ENCODE measurements at regions not wholly inside any gene's neighbourhood (a gene's known extent, or its start where the extent isn't known, plus 50 kb on each side); places are given as distances from the start of the nearest gene placed in this dataset.

GRCh38 chr5:60248901-60249300 lies 355.4 kb upstream of the PDE4D start:
- Histone ChIP-seq H3K4me3 (no peak overlapping the region), H3K9ac (ENCODE audit: low read depth in 2 of 2, low read length in 2 of 2) (no peak overlapping the region), H3K36me3 (no peaks in the 10 kb centered on the region), H3K9me3 (no peaks in the 10 kb centered on the region), H3K4me1 (no peaks in the 10 kb centered on the region), H3K27ac (no peak overlapping the region), H3K27me3 (no peaks in the 10 kb centered on the region)
- TF ChIP-seq, protein P1, sequence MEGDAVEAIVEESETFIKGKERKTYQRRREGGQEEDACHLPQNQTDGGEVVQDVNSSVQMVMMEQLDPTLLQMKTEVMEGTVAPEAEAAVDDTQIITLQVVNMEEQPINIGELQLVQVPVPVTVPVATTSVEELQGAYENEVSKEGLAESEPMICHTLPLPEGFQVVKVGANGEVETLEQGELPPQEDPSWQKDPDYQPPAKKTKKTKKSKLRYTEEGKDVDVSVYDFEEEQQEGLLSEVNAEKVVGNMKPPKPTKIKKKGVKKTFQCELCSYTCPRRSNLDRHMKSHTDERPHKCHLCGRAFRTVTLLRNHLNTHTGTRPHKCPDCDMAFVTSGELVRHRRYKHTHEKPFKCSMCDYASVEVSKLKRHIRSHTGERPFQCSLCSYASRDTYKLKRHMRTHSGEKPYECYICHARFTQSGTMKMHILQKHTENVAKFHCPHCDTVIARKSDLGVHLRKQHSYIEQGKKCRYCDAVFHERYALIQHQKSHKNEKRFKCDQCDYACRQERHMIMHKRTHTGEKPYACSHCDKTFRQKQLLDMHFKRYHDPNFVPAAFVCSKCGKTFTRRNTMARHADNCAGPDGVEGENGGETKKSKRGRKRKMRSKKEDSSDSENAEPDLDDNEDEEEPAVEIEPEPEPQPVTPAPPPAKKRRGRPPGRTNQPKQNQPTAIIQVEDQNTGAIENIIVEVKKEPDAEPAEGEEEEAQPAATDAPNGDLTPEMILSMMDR (IDR thresholded peaks at IDR 0.05): no peak
- DNase-seq: no peak
- intact Hi-C loops (cut with DNase I): no loop called here

- intact Hi-C loops (cut with DNase I): no loop called here
- TF ChIP-seq, protein P1 (IDR thresholded peaks at IDR 0.05): no peak
- Histone ChIP-seq H3K36me3 (no peaks in the 10 kb centered on the region), H3K27ac (no peak overlapping the region), H3K4me3 (no peak overlapping the region), H3K27me3 (no peaks in the 10 kb centered on the region), H3K9me3 (no peaks in the 10 kb centered on the region), H3K9ac (ENCODE audit: low read depth in 2 of 2, low read length in 2 of 2) (no peak overlapping the region), H3K4me1 (no peaks in the 10 kb centered on the region)
- DNase-seq: no peak
These were observed 350.2 kb upstream of the PDE4D start for GRCh38 chr5:60243713-60244112.

- Histone ChIP-seq H3K4me1 (no peaks in the 10 kb centered on the region), H3K9ac (ENCODE audit: low read depth in 2 of 2, low read length in 2 of 2) (no peak overlapping the region), H3K27me3 (no peaks in the 10 kb centered on the region), H3K36me3 (no peaks in the 10 kb centered on the region), H3K27ac (no peak overlapping the region), H3K9me3 (no peaks in the 10 kb centered on the region), H3K4me3 (no peak overlapping the region)
- intact Hi-C loops (cut with DNase I): no loop called here
- DNase-seq: no peak
- TF ChIP-seq, protein P1 (IDR thresholded peaks at IDR 0.05): no peak
These were observed 338.7 kb upstream of the PDE4D start for GRCh38 chr5:60232036-60232795.

- no peak for DNase-seq
- Histone ChIP-seq H3K36me3 (no peaks in the 10 kb centered on the region), H3K4me1 (no peaks in the 10 kb centered on the region), H3K27me3 (no peaks in the 10 kb centered on the region), H3K9ac (ENCODE audit: low read depth in 2 of 2, low read length in 2 of 2) (no peak overlapping the region), H3K27ac (no peak overlapping the region), H3K4me3 (no peak overlapping the region), H3K9me3 (no peaks in the 10 kb centered on the region)
- TF ChIP-seq, protein P1 (IDR thresholded peaks at IDR 0.05): no peak
- intact Hi-C loops (cut with DNase I): no loop called here
These were observed 336.9 kb upstream of the PDE4D start for GRCh38 chr5:60230456-60230855.

DNA sequence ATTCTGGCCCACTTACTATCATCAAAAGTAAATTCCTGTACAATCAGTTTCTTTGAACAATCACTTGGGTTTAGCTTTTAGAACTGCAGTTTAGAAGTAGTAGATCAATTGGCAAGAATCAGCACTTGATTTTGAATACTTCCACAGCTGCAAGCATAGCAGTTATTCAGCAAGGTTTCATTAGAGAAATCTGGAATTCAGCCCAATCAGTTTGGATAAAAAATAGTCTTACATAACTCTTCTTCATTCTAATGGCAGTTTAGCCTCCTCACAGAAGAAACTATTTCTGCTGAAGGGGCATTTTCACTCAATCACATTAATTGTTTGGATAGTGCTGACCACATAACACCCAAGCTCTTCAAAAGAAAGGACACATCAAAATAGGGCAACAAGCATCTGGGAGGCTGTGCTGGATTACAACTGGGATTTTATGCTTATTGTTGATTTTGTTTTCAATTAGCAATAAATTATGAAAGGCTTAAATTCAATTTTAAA lies 336.2 kb upstream of the PDE4D start:
- Histone ChIP-seq H3K4me1 (no peaks in the 10 kb centered on the region), H3K36me3 (no peaks in the 10 kb centered on the region), H3K9me3 (no peaks in the 10 kb centered on the region), H3K27ac (no peak overlapping the region), H3K4me3 (no peak overlapping the region), H3K9ac (ENCODE audit: low read depth in 2 of 2, low read length in 2 of 2) (no peak overlapping the region), H3K27me3 (no peaks in the 10 kb centered on the region)
- intact Hi-C loops (cut with DNase I): no loop called here
- TF ChIP-seq, protein P1 (IDR thresholded peaks at IDR 0.05): no peak
- DNase-seq: no peak

All from colonic mucosa (tissue), 4 donors.